SK-N-SH (cell line): ENCODE measurements at regions not wholly inside any gene's neighbourhood (a gene's known extent, or its start where the extent isn't known, plus 50 kb on each side); places are given as distances from the start of the nearest gene placed in this dataset.

Experiments
- GABPA ChIP-seq: IDR thresholded peaks from 2 replicates; pipeline ENCODE4 v1.4.0; 2012; ENCODE audit warnings: low read depth, mild to moderate bottlenecking
- JUND ChIP-seq: IDR thresholded peaks from 2 replicates; pipeline ENCODE4 v1.4.0; 2012
- TF ChIP-seq, protein P1 (sequence below): fragments of 200-600 bp; sonication (generic); IDR thresholded peaks from 2 replicates; pipeline ENCODE4 v1.6.1; 2017; ENCODE audit warnings: antibody characterized with exemption, mild to moderate bottlenecking, moderate library complexity

DNA sequence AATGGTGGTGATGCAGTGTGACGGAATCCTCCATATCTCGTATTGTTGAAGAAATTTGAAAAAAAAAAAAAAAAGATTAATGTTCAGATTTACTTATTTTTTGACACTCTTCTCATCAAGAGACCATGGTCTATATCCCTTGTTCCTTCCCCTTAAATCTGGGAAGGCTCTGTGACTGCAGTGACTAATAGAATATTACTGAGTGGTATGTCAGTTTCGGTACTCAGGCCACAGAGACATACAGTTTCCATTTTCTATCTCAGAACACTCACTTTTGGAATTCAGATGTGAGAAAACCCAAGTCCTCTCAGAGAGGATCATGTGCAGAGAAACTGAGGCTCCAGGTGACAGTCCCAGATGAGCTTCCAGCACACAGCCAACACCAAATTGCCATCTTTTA is 1193.5 kb downstream of the DTWD2 start:
- TF ChIP-seq JUND (no peak), GABPA (no peak)
- TF ChIP-seq, protein P1, sequence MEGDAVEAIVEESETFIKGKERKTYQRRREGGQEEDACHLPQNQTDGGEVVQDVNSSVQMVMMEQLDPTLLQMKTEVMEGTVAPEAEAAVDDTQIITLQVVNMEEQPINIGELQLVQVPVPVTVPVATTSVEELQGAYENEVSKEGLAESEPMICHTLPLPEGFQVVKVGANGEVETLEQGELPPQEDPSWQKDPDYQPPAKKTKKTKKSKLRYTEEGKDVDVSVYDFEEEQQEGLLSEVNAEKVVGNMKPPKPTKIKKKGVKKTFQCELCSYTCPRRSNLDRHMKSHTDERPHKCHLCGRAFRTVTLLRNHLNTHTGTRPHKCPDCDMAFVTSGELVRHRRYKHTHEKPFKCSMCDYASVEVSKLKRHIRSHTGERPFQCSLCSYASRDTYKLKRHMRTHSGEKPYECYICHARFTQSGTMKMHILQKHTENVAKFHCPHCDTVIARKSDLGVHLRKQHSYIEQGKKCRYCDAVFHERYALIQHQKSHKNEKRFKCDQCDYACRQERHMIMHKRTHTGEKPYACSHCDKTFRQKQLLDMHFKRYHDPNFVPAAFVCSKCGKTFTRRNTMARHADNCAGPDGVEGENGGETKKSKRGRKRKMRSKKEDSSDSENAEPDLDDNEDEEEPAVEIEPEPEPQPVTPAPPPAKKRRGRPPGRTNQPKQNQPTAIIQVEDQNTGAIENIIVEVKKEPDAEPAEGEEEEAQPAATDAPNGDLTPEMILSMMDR: no peak
